ENCODE measurements at regions not wholly inside any gene's neighbourhood (a gene's known extent, or its start where the extent isn't known, plus 50 kb on each side); places are given as distances from the start of the nearest gene placed in this dataset.

GRCh38 chr13:80030491-80030890, 310.4 kb downstream of the SPRY2 start (continued):
- TF ChIP-seq ZBTB33 (IDR thresholded peaks at IDR 0.05) (no peak), REST (IDR thresholded peaks at IDR 0.05; ENCODE audit: low read depth, low read length) (no peak), PRDM15 (CRISPR knock-in tag; IDR thresholded peaks at IDR 0.05) (no peak)

All from GM12878 (cell line).